ENCODE measurements at regions not wholly inside any gene's neighbourhood (a gene's known extent, or its start where the extent isn't known, plus 50 kb on each side); places are given as distances from the start of the nearest gene placed in this dataset.

GRCh38 chr3:98954791-98955604 is 53.5 kb upstream of the DCBLD2 start:
- Mint-ChIP-seq H3K9me3 (peaks cover 0 to 6% (median 3%) of the 10 kb centered on the region in 7 donors), H3K4me3 (no peak overlapping the region), H3K27ac (no peak overlapping the region), H3K36me3 (no peaks in the 10 kb centered on the region), H3K27me3 (peaks cover 3 to 23% (median 19%) of the 10 kb centered on the region in 3 donors), H3K4me1 (no peaks in the 10 kb centered on the region)
- no peak for DNase-seq
- ATAC-seq (ENCODE audit: low read depth in 2 of 2), result no peak

GRCh38 chr3:98954242-98954641 is 52.7 kb upstream of the DCBLD2 start:
- H3K4me3 Mint-ChIP-seq, result no peak overlapping the region
- H3K27me3 Mint-ChIP-seq, result peaks cover 3 to 28% (median 19%) of the 10 kb centered on the region in 3 donors
- H3K4me1 Mint-ChIP-seq, result no peaks in the 10 kb centered on the region
- DNase-seq (no peak), ATAC-seq (ENCODE audit: low read depth in 2 of 2) (no peak)
- peaks cover 0 to 13% (median 3%) of the 10 kb centered on the region in 7 donors for H3K9me3 Mint-ChIP-seq
- no peaks in the 10 kb centered on the region for H3K36me3 Mint-ChIP-seq
- H3K27ac Mint-ChIP-seq, result no peak overlapping the region

- no peak for ATAC-seq (ENCODE audit: low read depth in 2 of 2)
Measured at GRCh38 chr3:98952404-98952803, 50.9 kb upstream of the DCBLD2 start.

More at GRCh38 chr3:98952404-98952803, 50.9 kb upstream of the DCBLD2 start:
- Mint-ChIP-seq H3K9me3 (peaks cover 0 to 13% (median 4%) of the 10 kb centered on the region in 7 donors), H3K36me3 (no peaks in the 10 kb centered on the region), H3K27ac (no peak overlapping the region), H3K4me3 (no peak overlapping the region), H3K4me1 (no peaks in the 10 kb centered on the region), H3K27me3 (peaks cover 3 to 34% (median 19%) of the 10 kb centered on the region in 3 donors)
- no peak for DNase-seq

All from naive B cell (primary cell).